Ishikawa (cell line): ENCODE measurements at regions not wholly inside any gene's neighbourhood (a gene's known extent, or its start where the extent isn't known, plus 50 kb on each side); places are given as distances from the start of the nearest gene placed in this dataset.

Experiments
- NFIC ChIP-seq: IDR thresholded peaks from 2 replicates; pipeline ENCODE4 v1.6.1; 2012
- RAD21 ChIP-seq: IDR thresholded peaks from 2 replicates; pipeline ENCODE4 v1.6.1; 2012; ENCODE audit warnings: low read depth
- TAF1 ChIP-seq: IDR thresholded peaks from 2 replicates; pipeline ENCODE4 v1.6.1; 2012; ENCODE audit warnings: low read depth, mild to moderate bottlenecking
- TF ChIP-seq, protein P1 (sequence below): IDR thresholded peaks from 2 replicates; pipeline ENCODE4 v1.6.1; 2012

DNA sequence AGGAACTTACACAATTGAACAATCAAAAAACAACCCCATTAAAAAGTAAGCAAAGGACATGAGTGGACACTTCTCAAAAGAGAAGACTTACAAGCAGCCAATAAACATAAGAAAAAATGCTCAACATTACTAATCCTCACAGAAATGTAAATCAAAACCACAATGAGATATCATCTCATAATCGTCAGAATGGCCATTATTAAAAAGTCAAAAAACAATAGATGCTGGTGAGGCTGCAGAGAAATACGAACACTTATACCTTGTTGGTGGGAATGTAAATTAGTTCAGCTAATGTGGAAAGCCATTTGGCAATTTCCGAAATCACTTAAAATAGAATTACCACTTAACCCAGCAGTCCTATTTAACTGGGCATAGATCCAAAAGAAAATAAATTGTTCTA, 301.9 kb upstream of the KCNJ16 start:
- TF ChIP-seq RAD21 = no peak
- no peak for TF ChIP-seq TAF1
- no peak for TF ChIP-seq NFIC
- TF ChIP-seq, protein P1, sequence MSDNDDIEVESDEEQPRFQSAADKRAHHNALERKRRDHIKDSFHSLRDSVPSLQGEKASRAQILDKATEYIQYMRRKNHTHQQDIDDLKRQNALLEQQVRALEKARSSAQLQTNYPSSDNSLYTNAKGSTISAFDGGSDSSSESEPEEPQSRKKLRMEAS = no peak
